ENCODE measurements at regions not wholly inside any gene's neighbourhood (a gene's known extent, or its start where the extent isn't known, plus 50 kb on each side); places are given as distances from the start of the nearest gene placed in this dataset.

DNA sequence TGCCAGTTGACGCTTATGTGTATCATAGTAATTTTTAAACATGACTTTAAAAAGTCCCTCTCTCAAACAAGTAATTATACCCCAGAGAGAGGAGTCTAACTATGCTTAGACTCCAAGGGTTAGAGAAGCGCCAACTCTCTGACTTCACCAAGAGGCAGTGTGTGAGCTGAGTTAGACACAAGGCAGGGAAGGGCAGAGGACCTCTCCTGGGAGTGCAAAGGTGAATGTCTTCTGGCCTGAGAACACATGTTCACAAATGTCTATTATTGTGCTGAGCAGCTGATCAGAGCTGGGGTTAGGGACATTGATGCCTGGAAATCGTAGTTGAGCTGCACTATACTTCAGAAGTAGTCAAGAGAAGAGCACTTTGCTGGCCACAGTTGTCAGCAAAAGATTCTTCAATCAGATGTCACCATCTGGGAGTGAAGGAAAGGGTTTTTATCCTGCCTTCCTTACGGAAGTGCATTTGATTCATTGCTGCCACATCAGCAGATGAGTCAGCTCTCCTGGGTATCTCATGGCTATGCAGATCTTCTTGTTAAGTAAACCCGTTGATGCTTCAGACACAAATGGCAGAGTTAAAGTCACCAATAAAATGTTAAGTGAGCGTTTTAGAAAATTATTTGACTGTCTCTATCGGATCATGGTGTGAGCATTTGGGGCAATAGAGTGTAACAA, 283.2 kb upstream of the ARGLU1 start:
- no peak for ATAC-seq

DNA sequence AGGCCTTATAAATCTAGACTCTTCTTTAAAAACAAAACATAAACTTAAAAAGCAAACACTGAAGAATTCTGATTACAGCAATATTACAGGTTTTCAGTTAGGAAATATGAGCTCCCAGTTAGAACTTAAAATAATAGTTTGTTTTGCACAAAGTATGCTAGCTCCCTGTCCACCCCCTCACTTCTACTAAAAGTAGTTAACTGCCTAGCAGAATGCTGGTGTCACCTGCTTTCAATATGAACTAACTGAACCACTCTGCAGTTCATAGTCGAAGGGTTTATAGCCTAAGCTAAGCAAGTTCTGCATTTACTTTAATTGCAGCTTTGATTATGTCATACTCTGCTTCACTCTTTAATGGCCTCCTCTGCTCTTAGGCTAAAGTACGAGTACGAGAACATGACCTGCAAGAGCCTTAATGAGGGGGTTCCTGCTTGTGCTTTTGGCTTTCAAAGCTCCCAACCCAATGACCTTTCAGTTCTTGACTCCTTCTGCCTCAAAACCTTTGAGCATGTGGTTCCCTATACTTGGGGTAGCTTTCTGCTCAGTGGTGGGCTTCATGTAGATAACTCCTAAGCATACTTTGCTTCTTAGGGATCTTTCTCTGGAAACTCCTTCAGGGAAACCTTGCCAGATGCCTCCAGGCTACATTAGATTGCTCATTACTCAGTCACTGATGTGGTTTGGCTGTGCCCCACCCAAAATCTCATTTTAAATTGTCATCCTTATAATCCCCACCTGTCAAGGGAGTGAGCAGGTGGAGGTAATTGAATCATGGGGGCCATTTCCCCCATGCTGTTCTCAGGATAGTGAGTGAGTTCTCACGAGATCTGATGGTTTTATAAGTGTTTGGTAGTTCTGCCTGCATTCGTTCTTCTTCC, 278.9 kb upstream of the ARGLU1 start:
- no peak for ATAC-seq

DNA sequence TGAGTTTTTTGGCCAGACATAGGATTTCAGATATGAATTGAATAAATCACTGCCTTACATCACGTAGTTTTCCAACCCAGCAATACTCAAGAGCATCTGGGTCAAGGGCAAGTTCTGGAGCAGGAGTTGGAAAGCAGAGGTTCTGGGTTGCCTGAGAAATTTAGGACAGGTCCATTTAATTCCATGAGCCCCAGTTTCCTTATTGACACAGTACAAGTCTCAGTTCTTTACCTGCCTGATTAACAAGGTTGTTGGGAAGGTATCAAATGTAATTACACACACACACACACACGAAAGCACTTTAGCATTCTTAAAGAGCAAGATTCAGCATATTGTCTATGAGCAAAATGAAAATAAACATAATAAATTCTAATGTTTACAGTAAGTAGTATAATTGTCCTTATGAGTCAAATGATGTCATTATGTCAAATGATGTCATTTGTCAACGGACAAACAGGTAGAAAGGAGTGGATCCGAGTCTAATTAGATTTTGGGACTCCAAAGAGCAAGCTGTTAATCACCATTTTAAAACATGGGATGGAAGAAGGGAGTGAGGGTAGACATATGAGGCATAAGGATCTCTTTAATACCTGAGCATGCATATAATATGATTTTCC, 268.4 kb upstream of the ARGLU1 start:
- no peak for ATAC-seq

DNA sequence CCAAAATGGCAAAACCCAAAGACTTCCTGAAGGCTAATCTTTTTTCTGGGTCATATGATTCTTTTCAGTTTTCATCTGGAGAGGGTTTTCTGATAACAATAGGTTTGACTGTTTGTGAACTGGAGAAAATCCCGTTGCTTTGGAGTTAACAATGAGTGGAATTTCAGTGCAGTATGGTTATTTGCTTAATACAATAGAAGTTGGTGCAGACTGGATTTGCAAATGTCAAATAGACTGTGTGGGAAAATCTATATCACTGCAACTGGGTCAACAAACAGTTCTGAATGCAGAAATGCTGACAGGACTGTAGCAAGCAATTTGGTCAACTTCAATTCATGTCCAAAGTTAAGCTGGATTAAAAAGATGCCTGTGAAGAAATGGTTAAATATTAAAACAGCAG, 267.5 kb upstream of the ARGLU1 start:
- no peak for ATAC-seq

DNA sequence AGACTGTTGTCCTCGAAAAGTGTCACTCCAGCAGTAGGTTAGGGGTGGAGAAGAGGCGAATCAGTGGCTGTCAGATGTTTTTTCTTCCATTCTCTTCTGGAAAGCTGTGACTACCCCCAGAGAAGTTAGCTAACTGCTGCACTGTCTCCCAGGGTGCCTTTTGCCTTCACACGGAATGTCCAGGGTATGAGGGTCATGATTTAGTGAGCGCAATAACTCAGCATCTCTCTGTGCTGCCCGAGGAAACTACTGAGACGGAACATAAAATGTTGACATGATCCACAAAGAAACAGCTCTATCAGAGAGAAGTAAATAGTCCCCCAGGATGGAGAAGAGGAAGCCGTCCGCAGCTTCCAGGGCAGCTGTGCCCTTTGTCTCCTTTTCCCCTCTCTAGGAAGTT, 254.0 kb upstream of the ARGLU1 start:
- ATAC-seq = no peak

DNA sequence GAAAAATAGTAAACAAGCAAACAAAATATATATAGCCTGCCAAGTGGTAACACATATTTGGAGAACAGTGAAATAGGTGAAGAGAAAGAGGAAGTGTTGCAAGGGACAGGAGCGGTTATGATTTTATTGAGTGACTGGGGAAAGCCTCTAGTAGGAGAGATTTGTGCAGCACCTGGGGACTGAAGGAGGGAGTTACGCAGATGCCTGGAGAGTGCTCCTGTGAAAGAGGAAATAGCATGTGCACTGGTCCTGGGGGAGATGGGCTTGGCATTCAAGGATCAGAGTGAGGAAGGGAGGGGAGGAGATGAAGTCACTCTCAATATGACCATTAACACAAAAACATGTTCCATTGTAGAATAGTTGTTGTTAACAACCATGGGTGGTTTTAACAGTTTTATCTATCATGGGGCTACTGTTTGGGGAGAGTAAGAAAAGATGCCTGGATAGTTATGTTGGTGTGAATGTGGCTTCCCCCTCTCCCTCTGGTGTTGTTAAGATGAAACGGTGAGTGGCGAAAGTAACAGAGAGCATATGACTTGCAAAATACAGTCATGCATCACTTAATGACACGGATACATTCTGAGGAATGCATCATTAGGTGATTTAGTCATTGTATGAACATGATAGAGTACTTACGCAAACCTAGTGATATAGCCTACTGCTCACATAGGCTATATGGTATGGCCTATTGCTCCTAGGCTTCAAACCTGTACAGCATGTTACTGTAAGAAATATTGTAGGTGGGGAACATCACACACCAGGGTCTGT, 251.7 kb upstream of the ARGLU1 start:
- ATAC-seq = no peak

DNA sequence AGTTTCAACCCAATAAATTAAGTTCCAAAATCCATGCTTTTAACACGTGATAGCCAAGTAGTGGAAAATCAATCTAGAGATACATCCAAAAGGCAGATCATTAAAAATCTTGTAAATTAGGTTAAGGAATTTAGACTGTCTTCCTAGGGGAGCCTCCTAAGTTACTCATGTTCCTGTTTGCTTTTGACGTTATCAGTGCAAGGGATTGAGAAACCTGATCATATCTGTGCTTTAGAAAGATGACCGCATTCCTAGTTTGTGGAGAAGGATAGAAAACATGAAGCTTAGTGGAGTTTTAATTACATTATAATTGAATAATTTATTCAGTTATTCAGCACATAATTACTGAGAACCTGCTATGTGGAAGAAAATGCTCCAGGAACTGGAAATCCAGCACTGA, 251.0 kb upstream of the ARGLU1 start:
- no peak for ATAC-seq

DNA sequence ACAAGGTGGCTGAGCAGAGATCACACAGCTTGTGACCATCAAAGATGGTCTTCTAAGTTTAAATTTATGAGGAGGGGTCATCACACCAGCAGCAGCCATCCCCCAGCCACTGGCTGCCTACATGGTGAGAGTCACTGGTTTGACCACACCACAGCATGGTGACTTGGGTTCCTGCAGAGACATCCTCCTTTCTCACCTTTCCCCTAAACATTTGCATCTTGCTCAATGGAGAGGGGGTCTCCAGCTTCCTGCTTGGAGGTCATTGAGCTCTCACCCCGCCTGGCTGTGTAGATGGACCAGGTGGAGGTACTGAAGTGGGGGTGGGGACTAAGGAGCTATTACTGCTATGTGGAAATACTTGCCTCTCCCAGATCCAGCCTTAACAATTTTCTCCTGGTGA, 247.6 kb upstream of the ARGLU1 start:
- no peak for ATAC-seq

DNA sequence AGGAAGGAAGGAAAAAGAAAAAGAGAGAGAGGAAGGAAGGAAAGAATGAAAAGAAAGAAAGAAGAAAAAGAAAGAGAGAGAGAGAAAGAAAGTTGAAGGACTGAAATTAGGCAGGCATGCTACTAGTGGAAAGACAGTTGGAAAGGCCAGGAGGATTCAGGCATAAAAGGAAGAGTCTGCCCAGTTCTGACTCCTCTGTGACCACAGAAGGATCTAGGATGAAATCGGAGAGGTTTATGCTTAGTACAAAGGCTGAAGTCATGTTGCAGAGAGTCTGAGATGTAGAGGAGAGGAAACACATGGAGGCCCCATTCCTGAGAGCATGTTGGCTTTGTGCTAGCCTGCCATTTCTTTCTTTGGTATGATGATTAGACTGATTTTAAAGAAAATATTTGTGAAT, 246.5 kb upstream of the ARGLU1 start:
- ATAC-seq = no peak

DNA sequence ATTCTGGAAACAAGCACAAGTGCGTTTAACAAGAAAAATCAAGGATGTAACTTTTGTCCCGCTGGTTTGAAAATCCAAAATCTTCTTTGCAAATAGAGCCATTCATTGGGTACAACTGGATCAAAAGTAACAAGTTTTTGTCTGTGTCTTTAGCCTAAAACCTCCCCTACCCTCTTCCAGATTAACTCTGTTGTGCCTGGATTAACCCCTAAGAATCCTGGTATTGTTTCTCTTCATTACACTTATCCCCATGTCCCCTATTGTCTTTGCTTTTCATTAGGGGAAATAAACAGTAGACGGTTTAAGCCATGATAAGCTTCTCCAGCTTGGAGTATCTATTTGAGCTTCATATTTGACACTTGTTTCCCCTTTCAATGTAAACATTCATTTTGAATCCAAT, 242.1 kb upstream of the ARGLU1 start:
- no peak for ATAC-seq

DNA sequence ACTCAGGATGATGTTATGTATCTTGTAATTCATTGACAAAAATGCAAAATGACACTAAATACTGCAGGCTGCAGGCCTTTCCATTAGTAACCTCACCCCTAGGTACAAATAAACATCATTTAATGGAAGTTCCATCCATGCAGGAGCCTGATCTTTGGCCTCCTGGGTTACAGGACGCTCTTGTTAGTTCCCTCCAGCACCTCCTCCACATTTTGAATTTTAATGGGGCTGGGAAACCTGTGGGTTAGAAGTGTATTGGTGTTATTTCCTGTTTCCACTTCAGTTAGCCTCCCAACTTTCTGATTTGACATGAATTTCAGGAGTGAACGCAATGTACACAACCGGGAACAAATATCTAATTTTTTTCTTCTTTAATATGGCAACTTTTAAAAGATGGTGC, 237.1 kb upstream of the ARGLU1 start:
- ATAC-seq = no peak

DNA sequence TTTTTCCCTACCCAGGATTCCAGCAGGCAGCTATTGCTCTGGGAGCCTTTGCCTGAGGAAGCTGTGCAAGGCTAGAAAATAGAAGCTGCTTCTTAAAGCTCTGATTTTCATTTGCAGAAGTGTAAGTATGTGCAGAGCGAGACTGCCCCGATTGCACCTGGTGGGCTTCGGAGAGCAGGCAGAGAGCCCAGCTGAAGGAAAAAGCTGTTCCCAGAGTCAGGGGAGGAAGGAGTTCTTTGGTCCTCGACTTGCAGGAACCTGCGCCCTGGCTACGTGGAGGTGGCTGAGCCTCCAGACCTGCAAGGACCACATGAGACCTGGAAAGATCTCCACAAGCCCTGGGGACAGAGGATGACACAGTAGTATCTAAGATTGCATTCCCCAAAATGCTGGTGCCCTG, 235.0 kb upstream of the ARGLU1 start:
- no peak for ATAC-seq

DNA sequence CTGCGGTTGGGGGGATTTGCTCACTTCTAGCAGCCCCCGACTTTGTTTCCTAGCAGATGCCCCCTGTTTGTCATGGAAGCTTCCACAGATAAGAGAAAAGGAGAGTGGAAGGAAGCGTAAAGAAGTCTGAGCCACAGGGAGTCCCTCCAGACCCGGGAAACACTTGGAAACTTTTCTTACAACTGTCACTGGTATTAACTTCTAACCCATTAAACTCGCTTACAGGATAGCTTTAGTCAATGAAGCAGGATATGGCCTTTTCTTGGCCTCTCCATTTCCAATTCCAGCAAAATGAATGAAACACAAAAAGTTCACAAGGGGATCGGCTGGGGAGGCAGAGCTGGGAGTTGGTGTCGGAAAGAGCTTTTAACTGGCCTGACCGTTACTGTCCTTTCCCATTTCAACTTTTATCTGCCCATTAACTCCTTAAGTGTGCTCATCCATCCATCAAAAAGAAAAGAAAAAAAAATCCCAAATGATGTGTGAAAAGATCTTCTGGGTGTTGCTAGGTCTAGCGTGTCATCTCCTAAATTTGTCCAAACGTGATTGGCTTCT, 231.9 kb upstream of the ARGLU1 start:
- no peak for ATAC-seq

DNA sequence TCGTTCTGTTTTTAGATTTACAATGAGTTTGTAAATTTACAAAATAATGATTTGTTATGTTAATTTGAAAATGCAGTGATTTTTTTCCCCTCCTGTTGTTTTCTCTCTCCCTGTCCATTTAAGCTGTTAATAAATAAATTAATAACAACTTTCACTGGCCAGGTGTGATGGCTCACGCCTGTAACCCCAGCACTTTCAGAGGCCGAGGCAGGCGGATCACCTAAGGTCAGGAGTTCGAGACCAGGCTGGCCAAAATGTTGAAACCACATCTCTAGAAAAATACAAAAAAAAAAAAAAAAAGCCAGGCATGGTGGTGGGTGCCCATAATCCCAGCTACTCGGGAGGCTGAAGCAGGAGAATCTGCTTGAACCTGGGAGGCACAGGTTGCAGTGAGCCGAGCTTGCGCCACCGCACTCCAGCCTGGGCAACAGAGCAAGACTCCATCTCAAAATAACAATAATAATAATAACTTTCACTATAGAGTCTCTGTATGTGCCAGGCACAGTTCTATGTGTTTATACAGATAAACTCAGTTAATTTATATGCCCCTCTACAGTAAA, 229.2 kb upstream of the ARGLU1 start:
- ATAC-seq = no peak

DNA sequence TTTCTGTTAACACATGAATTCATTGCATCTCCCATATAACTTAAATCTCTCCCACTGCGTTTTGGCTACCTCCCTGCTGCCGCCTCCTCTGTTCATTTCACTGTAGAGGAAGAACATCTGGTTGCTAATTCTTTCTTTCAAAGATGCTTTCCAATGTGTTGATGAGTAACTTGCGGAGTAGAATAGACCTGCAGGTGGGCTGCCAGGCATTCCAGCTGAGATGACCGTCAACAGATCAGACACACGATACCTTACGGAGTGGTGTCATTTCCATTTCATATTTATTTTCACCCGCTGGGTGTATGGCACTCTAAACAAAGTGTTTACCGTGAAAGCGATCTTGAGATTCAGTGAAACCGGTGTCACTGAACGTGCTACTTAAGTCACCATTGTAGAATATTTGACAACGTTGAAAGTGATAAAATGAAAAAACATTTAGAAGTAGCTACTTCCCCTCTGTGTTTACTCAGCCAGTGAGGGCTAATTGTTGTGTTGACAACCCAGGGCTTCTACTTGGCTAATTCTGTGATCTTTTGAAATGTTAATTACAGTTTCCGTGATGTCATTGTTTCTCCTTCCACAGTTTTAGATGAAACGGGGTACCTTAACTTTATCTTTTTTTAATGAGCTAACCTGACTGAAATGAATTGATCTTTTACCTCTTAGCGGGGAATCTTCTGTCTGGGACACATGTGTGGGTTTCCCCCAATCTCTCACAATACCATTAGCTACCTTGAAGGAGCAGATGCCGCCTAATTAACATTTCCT, 228.5 kb upstream of the ARGLU1 start:
- ATAC-seq = no peak

DNA sequence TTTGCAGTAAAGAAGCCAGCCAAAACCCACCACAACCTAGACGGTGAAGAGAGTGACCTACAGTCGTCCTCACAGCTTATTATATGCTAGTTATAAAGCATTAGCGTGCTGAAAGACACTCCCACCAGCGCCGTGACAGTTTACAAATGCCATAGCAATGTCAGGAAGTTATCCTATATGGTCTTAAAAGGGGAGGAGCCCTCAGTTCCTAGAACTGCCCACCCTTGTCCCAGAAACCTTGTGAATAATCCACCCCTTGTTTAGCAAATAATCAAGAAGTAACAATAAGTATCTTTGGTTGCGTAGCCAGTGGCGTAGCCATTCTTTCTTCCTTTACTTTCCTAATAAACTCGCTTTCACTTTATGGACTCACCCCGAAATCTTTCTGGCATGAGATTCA, 227.9 kb upstream of the ARGLU1 start:
- ATAC-seq = no peak

DNA sequence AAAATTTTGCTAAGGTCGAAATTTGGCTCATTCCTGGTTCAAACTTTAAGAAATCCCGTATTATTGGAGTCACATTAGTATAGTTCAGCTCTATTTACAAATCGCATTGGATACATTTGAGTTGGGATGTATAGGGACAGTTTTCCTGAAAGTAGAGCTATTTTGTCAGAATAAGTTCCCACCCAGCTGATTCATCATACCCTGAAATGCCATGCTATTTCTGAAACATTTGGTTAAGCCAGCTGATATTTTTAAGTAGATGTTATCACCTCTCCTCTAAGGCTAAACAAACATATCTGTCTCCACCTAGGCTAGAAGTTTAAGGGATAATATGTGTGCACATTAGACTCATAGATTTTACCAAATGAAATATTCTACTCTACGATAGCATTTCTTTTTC, 226.2 kb upstream of the ARGLU1 start:
- ATAC-seq = no peak

DNA sequence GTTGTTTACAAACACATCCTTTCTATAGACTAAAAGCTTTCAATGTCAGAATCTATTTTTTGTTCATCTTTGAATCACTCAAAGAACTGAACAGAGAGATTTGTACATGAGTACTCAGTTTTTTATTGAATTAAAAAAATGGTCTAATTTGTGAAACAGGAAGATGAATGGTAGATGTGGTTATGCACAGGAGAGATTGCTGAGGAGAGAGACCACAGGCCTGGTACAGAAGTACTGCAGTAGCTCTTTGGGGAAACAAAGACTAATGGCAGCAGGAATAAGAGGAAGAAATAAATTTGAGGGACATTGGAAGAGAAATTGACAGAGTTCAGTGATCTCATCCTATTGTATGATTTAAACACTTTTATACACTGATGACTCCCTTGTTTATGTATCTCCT, 222.0 kb upstream of the ARGLU1 start:
- ATAC-seq = no peak

DNA sequence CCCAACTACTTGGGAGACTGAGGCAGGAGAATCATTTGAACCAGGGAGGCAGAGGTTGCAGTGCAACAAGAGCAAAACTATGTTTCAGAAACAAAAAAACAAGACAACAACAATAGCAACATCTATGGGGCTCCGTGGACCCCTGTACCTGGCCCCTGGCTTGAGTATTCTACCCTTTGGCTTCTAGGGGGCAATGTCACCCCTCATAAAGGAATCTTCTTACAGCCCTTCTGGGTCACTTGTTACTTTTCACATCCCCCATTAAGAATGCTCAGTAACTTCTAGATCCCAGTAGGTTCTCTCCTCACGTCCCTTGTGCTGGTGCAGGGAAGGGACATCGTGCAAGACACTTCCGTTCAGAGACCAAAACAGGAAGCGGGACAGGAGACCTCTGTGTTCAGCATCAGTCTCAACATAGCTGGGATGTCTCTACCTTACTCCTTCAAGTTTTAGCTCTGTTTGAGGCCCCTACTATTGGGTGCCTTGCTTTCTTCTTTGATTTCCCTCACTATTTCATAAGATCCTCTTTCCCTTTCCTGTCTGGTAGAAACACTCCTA, 218.1 kb upstream of the ARGLU1 start:
- no peak for ATAC-seq

DNA sequence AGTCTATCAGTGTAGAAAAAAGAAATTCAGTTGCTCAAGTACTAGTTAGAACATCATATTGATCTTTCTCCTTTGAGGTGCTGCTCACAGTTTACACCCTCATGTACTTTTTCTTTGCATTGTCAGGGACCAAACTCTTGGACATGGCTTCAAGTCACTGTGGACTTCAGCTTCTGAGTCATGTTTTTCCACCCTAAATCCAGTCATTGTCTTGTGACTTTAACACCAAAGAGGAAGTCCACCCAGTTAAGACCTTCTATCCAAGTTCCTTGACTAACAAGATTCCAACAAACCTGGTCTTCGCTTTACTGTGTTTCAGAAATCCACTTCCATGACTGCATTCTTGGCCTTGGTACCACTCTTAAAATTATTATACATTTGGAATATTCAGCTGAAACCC, 206.7 kb upstream of the ARGLU1 start:
- ATAC-seq = no peak

DNA sequence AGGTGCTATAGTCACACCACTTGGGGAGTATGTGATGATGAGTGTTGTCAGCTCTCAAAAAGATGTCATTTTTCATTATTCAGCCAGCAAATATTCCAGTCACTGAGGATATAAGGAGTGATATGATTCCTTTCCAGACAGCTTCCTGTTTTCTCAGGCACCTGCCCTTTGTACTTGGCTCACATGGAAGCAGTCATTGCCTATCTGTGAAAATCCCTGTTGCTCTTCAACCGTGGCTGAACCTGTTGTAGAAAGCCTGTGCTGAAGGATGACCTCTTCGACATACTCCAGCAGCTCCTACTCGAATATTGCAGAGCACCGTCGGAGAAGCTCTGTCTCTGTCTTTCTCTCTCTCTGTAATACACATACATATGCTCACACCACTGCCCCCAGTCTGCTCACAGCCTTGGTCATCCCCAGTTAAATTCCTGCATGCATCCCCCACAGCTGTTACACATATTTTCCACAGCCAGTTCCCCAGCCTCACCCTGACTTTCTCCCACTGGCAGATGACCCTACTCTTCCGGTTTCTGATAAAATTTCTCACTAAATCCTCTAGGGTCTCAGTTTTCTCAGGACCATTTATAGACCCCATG, 204.2 kb upstream of the ARGLU1 start:
- ATAC-seq = no peak

All from esophagus mucosa (tissue), 1 donor.